ENCODE measurements at regions not wholly inside any gene's neighbourhood (a gene's known extent, or its start where the extent isn't known, plus 50 kb on each side); places are given as distances from the start of the nearest gene placed in this dataset.

DNA sequence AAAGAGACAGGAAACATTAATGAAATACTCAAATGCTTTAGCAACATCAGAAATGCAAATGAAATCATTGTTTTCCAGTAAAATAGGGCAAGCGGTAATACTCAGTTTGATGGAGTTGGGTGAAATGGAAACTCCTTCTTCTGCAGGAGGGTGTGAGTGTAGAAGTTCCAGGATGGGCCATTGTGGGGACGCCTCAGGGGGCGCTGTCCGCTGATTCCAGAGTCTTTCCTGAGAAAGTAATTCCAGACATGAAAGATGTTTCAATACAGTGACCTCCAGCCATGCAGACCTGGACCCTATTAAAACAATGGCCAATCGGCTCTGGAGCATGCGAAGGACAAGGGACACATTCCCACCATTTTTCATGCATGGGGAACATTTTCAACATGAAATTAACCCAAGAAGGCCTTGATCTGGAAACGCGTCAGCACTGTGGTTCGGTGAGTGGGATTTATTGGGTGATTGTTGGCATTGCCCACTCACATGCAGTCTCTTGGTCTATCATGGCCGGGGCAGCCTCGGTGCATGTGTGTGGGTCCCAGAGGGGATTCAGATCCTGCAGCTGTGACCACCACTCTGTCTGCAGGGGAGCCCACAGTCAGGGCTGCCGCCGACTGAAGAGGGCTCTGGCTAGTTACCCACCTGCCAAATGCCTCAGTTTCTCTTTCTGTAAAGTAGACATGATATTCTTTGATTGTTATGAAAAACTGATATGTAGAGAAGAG lies 132.6 kb upstream of the IRX4 start:
- no peak for DNase-seq

DNA sequence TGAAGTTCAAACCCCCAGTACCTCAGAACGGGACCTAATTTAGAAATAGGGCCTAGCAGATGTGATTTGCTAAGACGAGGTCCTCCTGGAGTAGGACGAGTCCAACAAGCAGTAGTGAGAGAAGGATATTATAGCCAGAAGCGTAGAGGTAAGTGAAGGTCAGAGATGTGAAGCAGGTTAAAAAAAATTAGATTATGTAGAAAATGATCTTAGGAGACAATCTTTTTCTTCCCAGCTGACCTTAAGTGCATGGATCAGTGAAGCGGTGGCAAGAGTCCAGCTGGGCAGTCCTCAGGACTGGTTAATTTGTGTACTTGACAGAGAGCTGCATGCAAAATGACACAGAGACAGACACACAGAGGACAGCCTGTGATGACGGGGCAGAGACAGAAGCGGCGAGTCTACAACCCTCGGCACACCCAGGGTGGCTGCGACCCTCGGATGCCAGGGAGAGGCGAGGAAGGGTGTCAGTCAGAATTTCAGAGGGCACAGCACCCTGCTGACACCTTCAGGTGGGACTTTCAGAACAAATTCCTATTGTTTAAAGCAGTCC lies 131.4 kb upstream of the IRX4 start:
- DNase-seq = no peak

DNA sequence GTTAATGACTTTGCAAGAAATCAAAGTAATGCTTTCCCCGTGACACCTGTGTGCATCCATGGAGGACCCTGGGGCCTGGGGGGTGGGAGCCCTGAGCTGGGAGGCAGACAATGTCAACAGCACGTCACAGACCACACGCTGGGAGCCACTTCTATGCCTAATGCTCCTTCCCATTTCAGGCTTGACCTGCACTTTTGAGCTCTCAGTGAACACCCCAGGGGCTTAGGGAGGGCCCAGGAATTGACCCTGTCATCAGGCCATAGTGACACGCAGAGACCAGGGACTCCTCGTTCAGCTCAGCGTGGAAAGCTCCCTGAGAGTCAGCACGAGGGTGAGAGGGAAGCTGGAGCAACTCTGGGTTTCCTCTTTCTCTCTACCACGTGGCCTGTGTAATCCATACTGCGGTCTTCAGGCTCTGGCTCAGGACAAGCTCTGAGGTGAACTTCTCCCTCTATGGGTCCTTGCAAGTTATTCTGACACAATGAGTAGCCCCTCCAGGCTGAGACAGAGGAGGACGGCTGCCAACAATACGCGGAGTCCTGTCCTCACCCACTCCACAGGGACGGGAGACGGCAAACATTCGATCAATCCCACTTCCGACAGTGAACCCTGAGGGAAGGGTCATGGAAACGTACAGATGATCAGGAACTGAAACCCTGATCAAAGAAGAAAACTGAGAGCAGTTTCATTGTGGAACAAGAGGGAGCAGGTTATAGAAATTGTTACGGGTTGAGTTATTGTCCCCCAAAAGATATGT lies 130.8 kb upstream of the IRX4 start:
- no peak for DNase-seq

- no peak for DNase-seq
Observed at GRCh38 chr5:2012885-2013284, 130.2 kb upstream of the IRX4 start.

DNA sequence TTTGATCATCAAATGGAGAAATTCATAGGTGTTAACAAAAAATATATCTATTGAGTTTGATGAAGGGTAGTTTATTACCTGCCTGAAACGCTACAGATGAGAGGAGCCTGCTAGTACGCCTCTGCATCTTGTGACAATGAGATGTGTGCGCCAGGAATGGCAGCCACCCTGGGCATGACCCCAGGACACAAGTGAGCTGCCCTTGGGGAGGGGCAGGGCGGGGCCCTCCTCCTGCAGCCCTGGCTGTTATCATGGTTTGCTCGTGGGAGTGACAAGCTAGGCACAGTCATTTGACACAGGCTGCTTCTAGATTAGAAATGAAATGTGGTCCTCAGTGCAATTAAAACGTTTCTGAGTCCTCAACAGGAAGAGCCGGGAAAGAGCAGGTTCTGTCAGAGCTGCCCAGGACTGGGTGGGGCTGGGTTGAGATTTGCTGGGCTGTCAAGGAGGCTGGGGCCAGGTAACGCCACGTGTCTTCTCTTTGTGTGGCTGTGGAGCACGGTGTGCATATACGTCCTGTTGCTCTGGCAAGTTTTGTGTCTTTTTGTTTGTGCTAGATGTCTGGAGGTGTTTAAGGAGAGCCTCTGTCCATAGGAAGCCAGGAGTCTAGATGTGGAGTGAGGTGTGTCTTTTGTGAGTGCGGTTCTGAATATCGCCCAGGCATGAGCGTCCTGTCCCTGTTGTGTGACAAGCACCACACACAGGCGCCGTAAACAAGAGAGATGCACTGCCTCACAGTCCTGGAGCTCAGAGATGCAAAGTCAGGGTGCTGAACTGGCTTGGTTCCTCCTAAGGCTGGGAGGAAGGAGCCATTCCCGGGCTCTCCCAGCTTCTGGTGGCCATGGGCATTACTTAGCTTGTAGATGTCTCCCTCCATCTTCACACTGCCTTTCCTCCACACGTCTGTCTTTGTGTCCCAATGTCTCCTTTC lies 129.0 kb upstream of the IRX4 start:
- no peak for DNase-seq

- DNase-seq = no peak
Observed at GRCh38 chr5:2010940-2011339, 128.2 kb upstream of the IRX4 start.

- no peak for DNase-seq
Observed at GRCh38 chr5:2009986-2010914, 127.5 kb upstream of the IRX4 start.

GRCh38 chr5:2008851-2009629 lies 126.3 kb upstream of the IRX4 start:
- DNase-seq = no peak

DNA sequence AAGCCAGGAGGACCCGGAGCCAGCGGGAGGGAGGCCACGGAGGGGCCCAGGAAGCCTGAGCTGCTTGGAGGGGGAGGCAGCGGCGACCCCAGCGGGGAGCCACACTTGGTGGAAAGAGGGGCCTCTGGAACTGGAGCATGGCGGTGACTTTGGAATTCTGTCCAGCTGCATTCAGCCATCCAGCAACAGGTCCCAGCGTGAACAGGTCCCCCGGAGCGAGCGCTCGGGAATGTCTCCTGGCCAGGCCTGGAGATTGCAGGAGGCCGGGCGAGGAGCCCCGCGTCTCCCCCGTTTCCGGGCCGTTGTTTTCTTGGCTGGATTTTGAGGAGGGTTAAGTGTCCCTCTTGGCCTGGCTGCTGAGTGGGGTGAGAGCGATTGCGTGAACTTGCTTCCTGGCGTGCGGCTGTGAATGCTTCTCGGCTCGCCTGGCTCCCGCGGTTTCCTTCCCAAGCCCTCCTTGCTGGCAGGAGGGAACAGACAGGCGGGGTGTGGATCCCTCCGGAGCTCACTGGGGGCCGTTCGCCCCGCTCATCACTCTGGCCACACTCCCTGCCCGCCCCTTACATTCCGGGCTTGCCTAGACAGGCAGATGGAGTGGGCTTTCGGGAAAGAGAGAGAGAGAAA lies 125.3 kb upstream of the IRX4 start:
- no peak for DNase-seq

DNA sequence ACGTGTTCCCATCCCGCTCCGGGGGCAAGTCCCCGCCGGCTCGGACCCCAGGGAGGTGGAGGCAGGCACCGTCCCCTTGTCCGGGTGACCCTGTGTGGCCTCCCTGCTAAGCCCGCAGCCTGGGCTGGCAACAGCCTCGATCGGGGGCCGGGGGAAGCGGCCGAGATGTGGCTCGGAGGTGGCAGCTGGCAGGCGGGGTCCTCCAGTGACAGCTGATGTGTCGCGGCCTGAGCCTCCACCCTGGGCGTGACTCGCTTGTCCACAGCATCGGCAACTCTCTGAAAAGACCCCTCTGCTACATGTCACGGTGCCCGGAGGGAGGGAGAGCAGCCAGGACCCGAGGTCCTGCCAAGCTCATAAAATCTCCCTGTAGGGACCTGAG lies 124.8 kb upstream of the IRX4 start:
- no peak for DNase-seq

- no peak for DNase-seq
Observed at GRCh38 chr5:2006971-2007291, 124.2 kb upstream of the IRX4 start.

- DNase-seq = no peak
Observed at GRCh38 chr5:2006193-2006970, 123.7 kb upstream of the IRX4 start.

DNA sequence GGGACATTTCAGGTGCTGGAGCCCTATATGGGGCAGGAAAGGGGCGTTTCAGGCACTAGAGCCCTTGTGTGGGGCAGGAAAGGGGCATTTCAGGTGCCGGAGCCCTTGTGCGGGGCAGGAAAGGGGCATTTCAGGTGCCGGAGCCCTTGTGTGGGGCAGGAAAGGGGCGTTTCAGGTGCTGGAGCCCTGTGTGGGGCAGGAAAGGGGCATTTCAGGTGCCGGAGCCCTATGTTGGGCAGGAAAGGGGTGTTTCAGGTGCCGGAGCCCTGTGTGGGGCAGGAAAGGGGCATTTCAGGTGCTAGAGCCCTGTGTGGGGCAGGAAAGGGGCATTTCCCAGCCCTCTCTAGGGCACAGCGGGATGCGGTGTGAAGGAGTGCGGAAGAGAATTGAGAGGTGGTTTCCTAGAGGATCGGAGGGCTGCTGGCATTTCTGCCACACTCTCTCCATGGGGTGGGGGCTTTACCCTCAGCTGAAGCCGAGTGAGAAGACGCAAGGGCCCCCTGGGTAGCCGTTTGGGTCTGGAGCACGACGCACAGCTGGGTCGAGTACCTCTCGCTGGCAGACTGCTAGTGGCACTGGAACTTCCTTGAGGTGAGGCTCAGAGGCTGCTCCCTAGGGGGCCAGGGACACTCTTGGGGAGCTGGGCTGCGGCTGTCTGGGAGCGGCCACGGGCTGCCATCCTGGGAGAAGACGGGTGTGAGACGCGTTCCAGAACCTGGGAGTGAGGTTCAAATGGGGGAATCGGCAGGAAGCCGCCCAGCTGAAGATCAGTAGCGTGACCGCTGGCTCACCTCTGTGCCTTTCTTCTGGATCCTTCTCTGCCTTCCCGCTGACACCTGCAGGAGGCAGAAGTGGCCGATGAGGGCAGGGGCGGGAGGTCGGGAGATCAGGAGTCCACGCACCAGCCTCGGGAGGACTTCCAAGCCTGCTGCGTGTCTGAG lies 122.6 kb upstream of the IRX4 start:
- DNase-seq = no peak

GRCh38 chr5:2003690-2004365 lies 121.1 kb upstream of the IRX4 start:
- no peak for DNase-seq

GRCh38 chr5:2003206-2003605 lies 120.5 kb upstream of the IRX4 start:
- DNase-seq = no peak

- no peak for DNase-seq
Observed at GRCh38 chr5:2001300-2001699, 118.6 kb upstream of the IRX4 start.

DNA sequence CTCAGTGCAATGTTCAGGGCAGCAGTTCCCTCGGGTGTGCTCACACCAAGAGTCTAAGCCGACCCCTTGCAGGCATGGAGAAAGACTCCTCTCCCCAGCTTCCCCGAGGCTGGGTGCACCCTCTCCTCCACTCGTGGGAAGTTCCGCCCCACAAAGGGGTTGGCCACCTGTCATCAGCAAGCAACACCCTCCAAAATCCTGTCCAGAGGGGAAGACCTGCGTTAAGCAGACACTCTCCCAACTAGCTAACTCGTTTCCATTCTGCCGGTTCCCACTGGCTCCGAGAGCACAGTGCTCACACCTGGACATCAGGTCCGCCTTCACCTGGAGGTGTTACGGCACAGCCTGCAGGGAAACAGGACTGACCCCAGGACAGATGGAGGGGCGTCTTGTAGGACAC lies 117.9 kb upstream of the IRX4 start:
- DNase-seq = no peak

DNA sequence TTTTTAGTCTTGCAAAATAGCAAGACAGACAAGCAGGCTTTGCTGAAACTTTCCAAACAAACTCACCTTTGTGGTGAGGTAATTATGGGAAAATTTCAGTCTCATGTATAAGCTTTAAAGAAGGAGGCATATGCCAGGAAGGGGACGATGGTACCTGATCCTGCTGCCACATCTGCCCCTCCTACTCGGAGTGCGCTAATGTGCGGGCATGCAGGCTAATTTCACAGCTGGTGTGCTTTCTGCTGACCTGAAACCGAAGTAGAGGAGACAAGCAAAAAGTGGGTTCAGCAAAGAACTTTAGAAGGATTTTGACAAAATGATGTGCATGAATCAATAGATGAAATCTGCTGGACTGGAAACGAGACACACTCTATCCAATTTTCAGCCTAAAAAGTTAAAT lies 117.1 kb upstream of the IRX4 start:
- DNase-seq = no peak
